Brain microvascular endothelial cell (primary cell): ENCODE measurements at regions not wholly inside any gene's neighbourhood (a gene's known extent, or its start where the extent isn't known, plus 50 kb on each side); places are given as distances from the start of the nearest gene placed in this dataset.
A peak's percentile ranks its signal among the peaks of the same experiment; 100 is the strongest.

Experiments
- DNase-seq: peaks from one replicate; pipeline ENCODE4 v3.0.0-alpha.2; 2020
- H3K27ac ChIP-seq: fragments of 250-450 bp; sonication (Bioruptor Pico); 2 replicates; pipeline ENCODE4 v1.5.1; 2020; ENCODE audit warnings: mild to moderate bottlenecking, moderate library complexity
- H3K27me3 ChIP-seq: fragments of 250-450 bp; sonication (Bioruptor Pico); replicated peaks from 2 replicates; pipeline ENCODE4 v1.5.1; 2020; ENCODE audit warnings: mild to moderate bottlenecking
- H3K36me3 ChIP-seq: fragments of 250-450 bp; sonication (Bioruptor Pico); replicated peaks from 2 replicates; pipeline ENCODE4 v1.5.1; 2020; ENCODE audit warnings: mild to moderate bottlenecking
- H3K4me3 ChIP-seq: 2 replicates; pipeline ENCODE4 v1.5.1; 2011; ENCODE audit warnings: low read depth, mild to moderate bottlenecking, control low read depth, low read length, moderate library complexity
- in situ Hi-C: cut with HindIII; loops from 2 replicates; pipeline ENCODE4 v1.10.0; 2017; ENCODE audit warnings: low sequenced_read_pairs, low pct_ligation_motif_present
- TF ChIP-seq, protein P1 (sequence below): IDR thresholded peaks from 2 replicates; pipeline ENCODE4 v1.5.1; 2011; ENCODE audit warnings: low read depth, mild to moderate bottlenecking, moderate library complexity, low read length, control low read depth, inconsistent platforms; ENCODE audit errors: missing control alignments

DNA sequence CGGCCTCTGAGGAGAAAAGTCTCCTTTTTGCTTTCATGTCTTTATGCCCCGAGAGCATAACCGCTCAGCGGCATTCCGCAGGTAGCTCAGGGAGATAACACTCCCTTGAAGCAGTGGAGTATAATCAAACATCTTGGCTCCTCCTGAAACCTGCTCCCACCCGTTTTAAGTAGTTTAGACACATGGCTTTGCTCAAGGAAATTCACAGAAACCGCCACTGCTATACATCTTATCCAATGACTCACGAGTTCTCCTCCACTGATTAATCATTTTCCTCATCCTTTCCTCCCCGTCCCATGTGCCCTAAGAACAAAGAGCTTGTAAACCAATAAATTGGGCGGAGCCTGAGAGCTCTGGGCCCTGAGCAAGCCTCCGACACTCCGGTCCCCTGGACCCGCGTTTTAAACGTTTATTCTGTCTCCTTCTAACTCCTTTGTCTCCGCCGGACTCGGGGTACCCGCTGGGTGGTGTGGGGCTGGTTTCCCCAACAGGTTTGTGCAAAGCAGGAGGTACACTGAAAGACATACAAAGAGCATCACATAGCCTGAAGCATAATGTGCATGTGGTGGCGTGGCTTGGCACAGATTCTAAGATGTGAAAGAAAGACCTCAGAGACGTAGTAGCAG, 401.2 kb downstream of the TLL1 start:
- no peaks in the 10 kb centered on the region for H3K27me3 ChIP-seq
- no peaks in the 10 kb centered on the region for H3K36me3 ChIP-seq
- TF ChIP-seq, protein P1, sequence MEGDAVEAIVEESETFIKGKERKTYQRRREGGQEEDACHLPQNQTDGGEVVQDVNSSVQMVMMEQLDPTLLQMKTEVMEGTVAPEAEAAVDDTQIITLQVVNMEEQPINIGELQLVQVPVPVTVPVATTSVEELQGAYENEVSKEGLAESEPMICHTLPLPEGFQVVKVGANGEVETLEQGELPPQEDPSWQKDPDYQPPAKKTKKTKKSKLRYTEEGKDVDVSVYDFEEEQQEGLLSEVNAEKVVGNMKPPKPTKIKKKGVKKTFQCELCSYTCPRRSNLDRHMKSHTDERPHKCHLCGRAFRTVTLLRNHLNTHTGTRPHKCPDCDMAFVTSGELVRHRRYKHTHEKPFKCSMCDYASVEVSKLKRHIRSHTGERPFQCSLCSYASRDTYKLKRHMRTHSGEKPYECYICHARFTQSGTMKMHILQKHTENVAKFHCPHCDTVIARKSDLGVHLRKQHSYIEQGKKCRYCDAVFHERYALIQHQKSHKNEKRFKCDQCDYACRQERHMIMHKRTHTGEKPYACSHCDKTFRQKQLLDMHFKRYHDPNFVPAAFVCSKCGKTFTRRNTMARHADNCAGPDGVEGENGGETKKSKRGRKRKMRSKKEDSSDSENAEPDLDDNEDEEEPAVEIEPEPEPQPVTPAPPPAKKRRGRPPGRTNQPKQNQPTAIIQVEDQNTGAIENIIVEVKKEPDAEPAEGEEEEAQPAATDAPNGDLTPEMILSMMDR, result no peak
- no peak for DNase-seq
- in situ Hi-C loops, result no loop called here
- no peak overlapping the region for H3K27ac ChIP-seq
- no peak overlapping the region for H3K4me3 ChIP-seq

DNA sequence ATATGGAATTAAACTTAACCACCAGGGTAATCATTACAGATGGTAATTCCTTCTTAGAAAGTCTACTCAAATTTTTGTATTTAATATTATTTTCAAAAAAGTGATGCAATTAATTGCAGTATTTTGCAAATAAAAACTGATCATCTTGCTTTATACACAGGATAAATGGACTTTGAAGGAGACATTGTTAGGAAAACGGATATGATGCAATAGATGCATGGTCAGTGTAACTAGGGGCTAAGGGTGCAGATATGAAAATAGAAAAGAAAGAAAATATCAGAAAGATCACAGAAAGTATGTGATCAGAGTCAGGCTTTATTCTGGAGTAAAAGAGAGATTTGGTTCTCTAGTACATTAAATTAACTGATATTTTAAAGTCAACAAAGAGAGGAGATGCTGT, 401.7 kb downstream of the TLL1 start:
- DNase-seq, result no peak
- H3K27me3 ChIP-seq, result no peaks in the 10 kb centered on the region
- in situ Hi-C loops, result no loop called here
- H3K4me3 ChIP-seq, result no peak overlapping the region
- TF ChIP-seq, protein P1, result no peak
- H3K36me3 ChIP-seq, result no peaks in the 10 kb centered on the region
- no peak overlapping the region for H3K27ac ChIP-seq

DNA sequence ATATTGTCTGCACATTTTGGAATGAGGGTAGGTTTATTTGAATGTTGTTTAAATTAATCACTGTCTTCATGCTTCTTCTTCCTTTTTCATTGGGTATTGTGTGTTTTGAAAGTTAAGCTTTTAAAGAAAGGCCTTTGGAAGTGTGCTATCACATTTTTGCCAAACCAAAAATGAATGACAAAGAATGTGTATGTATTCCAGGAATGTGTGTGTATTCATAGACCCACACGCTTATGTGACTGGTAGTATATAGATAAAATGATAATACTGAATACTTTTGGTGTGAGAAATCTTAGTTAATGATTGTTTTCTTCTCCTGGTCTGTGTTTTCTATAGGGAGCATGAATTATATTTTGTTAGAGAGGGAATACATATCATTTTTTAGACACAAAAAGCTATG, 404.4 kb downstream of the TLL1 start:
- TF ChIP-seq, protein P1, result no peak
- H3K27me3 ChIP-seq, result no peaks in the 10 kb centered on the region
- H3K4me3 ChIP-seq, result no peak overlapping the region
- H3K27ac ChIP-seq, result no peak overlapping the region
- H3K36me3 ChIP-seq, result no peaks in the 10 kb centered on the region
- peak; percentile 13 for DNase-seq
- in situ Hi-C loops, result no loop called here

DNA sequence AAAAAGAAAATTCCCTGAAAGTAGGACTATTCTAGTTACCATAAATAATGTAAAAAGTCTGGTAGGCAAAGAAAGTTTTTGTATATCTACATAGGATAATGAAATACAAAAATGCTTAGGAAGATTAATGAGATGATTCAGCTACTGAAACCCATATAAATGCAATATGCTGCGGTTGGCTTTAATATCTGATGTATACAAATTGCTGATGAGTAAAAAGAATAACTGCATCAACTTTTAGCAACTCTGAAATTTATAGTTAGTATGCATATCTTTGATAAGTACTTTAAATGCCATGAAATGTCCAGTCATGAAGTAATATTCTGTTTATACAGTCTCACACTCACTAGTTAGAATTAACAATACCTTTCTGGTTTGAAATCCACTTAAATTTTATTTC, 404.8 kb downstream of the TLL1 start:
- no peak for DNase-seq
- Histone ChIP-seq H3K27me3 (no peaks in the 10 kb centered on the region), H3K27ac (no peak overlapping the region), H3K4me3 (no peak overlapping the region), H3K36me3 (no peaks in the 10 kb centered on the region)
- TF ChIP-seq, protein P1, result no peak
- in situ Hi-C loops, result no loop called here

DNA sequence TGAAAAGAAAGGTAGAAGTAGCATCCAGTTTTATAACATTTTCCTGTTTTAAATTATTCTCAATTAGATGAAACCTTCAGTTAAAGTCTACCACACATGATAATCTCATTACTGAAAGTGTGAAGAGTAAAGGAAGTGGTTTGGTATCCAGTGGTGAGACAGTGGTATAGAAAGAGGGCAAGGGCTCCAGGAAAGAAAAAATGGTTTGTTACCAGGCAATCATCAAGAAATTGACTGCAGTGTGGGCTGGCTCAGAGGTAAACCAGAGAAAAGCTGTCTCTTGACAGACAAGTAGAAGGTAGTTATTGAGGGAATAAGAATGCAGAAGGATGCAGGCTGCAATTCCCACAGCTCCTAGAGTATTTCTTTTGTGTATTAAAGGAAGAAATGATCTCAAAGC, 406.2 kb downstream of the TLL1 start:
- H3K36me3 ChIP-seq, result no peaks in the 10 kb centered on the region
- DNase-seq, result no peak
- in situ Hi-C loops, result no loop called here

More for the DNA sequence above, 406.2 kb downstream of the TLL1 start:
- TF ChIP-seq, protein P1, result no peak
- Histone ChIP-seq H3K27me3 (no peaks in the 10 kb centered on the region), H3K4me3 (no peak overlapping the region), H3K27ac (no peak overlapping the region)
